Mesothelial cell of epicardium (in vitro differentiated cells): ENCODE measurements at regions not wholly inside any gene's neighbourhood (a gene's known extent, or its start where the extent isn't known, plus 50 kb on each side); places are given as distances from the start of the nearest gene placed in this dataset.

Source experiments
- DNase-seq, 2 experiments: peaks; one replicate each; pipeline ENCODE4 v3.0.0; 2021; ENCODE audit warnings: low spot score in 2 of 2; ENCODE audit not compliant: unreplicated experiment in 2 of 2
- H3K27ac Mint-ChIP-seq: 2 replicates; pipeline ENCODE4 v1.8.0; 2021; ENCODE audit warnings: mixed read lengths
- H3K27me3 Mint-ChIP-seq: 2 replicates; pipeline ENCODE4 v1.8.0; 2021; ENCODE audit warnings: low read depth, mixed read lengths
- H3K36me3 Mint-ChIP-seq: 2 replicates; pipeline ENCODE4 v1.8.0; 2021; ENCODE audit warnings: mixed read lengths
- H3K4me1 Mint-ChIP-seq: 2 replicates; pipeline ENCODE4 v1.8.0; 2021; ENCODE audit warnings: mixed read lengths
- H3K4me3 Mint-ChIP-seq: 2 replicates; pipeline ENCODE4 v1.8.0; 2021; ENCODE audit warnings: mild to moderate bottlenecking, moderate library complexity, mixed read lengths
- H3K9me3 Mint-ChIP-seq: 2 replicates; pipeline ENCODE4 v1.8.0; 2021; ENCODE audit warnings: mixed read lengths
- CTCF ChIP-seq: fragments of 200-600 bp; sonication (generic); IDR thresholded peaks from one replicate; pipeline ENCODE4 v1.5.0; 2021; ENCODE audit warnings: antibody characterized with exemption; ENCODE audit not compliant: unreplicated experiment

GRCh38 chr12:85653731-85654455 lies 182.3 kb downstream of the RASSF9 start:
- Mint-ChIP-seq H3K36me3 (peaks cover 25% of the 10 kb centered on the region), H3K4me3 (no peak overlapping the region), H3K4me1 (no peaks in the 10 kb centered on the region), H3K9me3 (peaks cover 54% of the 10 kb centered on the region), H3K27ac (no peak overlapping the region), H3K27me3 (no peaks in the 10 kb centered on the region)
- DNase-seq = no peak
- TF ChIP-seq CTCF = no peak

GRCh38 chr12:85654456-85654840 lies 181.8 kb downstream of the RASSF9 start:
- H3K4me3 Mint-ChIP-seq = no peak overlapping the region
- no peak overlapping the region for H3K27ac Mint-ChIP-seq
- H3K36me3 Mint-ChIP-seq = peaks cover 25% of the 10 kb centered on the region
- DNase-seq = no peak
- H3K4me1 Mint-ChIP-seq = no peaks in the 10 kb centered on the region
- no peak for TF ChIP-seq CTCF
- H3K27me3 Mint-ChIP-seq = no peaks in the 10 kb centered on the region
- H3K9me3 Mint-ChIP-seq = peaks cover 52% of the 10 kb centered on the region

GRCh38 chr12:85656561-85656960 lies 179.6 kb downstream of the RASSF9 start:
- H3K4me3 Mint-ChIP-seq = no peak overlapping the region
- no peak for TF ChIP-seq CTCF
- no peaks in the 10 kb centered on the region for H3K27me3 Mint-ChIP-seq
- H3K36me3 Mint-ChIP-seq = peaks cover 15% of the 10 kb centered on the region
- no peak for DNase-seq
- H3K27ac Mint-ChIP-seq = no peak overlapping the region
- H3K4me1 Mint-ChIP-seq = no peaks in the 10 kb centered on the region
- H3K9me3 Mint-ChIP-seq = peaks cover 36% of the 10 kb centered on the region

- H3K36me3 Mint-ChIP-seq = peaks cover 10% of the 10 kb centered on the region
- no peaks in the 10 kb centered on the region for H3K27me3 Mint-ChIP-seq
- no peak for TF ChIP-seq CTCF
- H3K9me3 Mint-ChIP-seq = peaks cover 29% of the 10 kb centered on the region
- H3K4me3 Mint-ChIP-seq = no peak overlapping the region
- no peaks in the 10 kb centered on the region for H3K4me1 Mint-ChIP-seq
- H3K27ac Mint-ChIP-seq = no peak overlapping the region
- DNase-seq = no peak
Observed at GRCh38 chr12:85657251-85657650, 179.0 kb downstream of the RASSF9 start.

GRCh38 chr12:85657836-85658630 lies 178.2 kb downstream of the RASSF9 start:
- H3K4me3 Mint-ChIP-seq = no peak overlapping the region
- H3K4me1 Mint-ChIP-seq = no peaks in the 10 kb centered on the region
- H3K36me3 Mint-ChIP-seq = peaks cover 5% of the 10 kb centered on the region
- H3K27me3 Mint-ChIP-seq = no peaks in the 10 kb centered on the region
- DNase-seq = no peak
- H3K9me3 Mint-ChIP-seq = peaks cover 27% of the 10 kb centered on the region
- TF ChIP-seq CTCF = no peak
- no peak overlapping the region for H3K27ac Mint-ChIP-seq
